DMS114 treated with DMSO at 0.1 percent for 48 hours (cell line): ENCODE measurements at regions not wholly inside any gene's neighbourhood (a gene's known extent, or its start where the extent isn't known, plus 50 kb on each side); places are given as distances from the start of the nearest gene placed in this dataset.

Experiments used
- DNase-seq: peaks from one replicate; lab custom pipeline; 2025; ENCODE audit not compliant: unreplicated experiment; lab: John Stamatoyannopoulos, UW

DNA sequence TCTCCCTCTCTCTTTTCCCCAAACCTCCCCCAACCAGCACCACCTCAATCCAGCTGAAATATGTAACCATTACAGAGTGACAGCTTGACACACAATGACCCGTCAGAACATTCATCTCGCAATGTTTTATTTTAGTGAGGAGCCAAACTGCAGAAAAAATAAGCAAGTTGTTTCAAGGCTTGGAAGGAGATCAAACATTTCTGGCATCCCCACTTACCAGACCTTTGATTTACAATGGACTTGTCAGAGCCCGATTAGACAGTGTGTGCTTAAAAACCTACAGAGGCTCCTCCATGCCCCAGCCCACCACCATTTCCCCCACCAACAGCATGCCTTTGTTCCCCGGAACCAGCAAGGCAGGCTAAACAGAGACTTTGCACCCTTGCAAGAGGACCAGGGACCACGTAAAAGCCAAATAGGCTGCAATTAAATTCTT, 382.8 kb upstream of the ZNF507 start:
- no peak for DNase-seq

DNA sequence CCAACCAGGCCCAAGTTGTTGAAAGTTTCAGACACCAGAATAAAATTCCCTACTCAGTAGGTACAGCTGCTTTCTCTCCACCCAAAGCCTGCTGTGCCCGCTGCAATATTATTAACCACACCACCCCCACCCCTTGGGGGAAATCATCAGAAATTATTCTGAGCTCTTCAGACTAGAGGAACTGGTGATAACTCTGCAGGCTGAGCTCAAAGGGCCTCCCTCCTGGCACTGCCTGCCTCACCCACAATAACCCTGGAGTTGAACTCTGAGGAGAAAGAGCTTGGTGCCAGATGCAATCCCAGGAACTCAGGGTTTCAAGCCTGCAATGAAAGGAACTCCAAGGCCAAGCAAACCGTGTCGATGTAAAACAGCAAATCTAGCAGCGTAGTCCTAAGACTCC, 381.7 kb upstream of the ZNF507 start:
- DNase-seq: no peak

DNA sequence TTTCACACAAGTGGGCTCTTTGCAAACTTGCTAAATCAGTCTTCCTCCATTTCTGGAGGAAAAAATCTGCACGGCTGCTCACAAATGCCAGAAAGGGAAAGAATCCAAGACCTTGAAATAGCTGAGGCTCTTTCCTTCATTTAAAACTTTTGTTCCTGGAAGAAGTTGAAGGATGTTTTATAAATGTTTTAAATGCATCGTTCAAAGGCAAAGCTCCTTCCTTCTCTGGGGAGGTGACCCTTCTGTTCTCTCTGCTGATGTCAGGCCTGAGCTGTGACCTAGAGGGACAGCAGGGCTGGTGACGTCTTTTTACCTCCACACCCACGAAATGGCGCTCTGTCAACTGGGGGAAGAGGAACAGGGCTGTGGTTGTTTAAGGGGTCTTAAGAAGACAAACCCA, 376.4 kb upstream of the ZNF507 start:
- DNase-seq: no peak

DNA sequence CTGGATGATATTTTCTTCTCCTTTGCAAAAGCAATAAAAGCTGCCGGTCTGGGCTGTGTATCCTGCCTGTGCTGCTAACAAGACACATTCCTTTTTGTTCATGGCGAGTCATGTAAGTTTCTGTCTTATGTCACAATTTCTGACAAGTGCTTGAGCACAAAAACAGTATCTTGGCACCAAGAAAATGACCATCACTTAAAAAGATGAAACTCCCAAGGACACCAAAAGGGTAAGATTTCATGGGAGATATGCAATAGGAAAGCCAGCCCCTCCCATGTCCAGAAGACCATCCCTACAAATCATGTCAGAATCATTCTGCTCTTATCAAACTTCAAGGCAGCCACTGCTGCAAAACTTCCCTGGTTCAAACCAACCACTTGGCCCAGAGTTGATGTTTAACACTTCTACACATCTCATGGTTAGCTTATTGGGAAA, 375.4 kb upstream of the ZNF507 start:
- no peak for DNase-seq

DNA sequence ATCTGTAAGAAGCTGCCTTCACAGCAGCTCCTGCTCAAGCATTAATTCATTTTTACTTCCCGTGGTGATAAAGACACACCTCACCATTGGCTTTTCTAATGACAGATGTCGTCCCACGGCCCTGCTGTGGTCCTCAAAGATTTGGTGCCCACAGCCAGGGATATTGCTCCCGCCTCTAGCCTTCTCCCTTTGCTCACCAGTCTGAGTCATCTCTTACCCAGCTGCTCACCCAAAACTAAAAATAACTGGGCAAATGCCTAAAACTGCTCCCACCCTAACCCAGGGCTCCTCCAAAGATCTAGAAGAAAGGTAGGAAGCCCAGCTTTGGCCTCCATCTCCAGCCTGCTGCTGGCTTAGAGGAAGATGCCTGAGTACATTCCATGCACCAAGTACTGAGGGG, 371.1 kb upstream of the ZNF507 start:
- DNase-seq: no peak

DNA sequence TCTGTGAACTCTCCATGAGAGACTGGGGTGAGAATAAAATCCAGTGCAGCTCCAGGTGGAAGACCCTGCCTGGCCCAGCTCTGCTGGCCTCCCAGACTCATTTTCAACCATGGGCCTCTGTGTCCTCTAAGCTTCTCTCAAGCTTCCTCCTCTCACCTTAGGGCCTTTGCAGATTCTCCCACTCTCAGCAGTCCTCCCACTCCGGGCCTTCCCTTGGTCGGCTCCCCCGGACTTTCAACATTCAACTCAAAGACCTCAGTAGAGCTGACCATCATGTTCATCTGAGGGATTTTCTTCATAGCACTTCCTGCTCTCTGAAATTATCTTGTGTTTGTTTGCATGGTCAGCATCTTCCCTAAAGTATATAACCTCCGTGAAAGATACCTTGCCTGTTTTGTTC, 370.5 kb upstream of the ZNF507 start:
- no peak for DNase-seq

DNA sequence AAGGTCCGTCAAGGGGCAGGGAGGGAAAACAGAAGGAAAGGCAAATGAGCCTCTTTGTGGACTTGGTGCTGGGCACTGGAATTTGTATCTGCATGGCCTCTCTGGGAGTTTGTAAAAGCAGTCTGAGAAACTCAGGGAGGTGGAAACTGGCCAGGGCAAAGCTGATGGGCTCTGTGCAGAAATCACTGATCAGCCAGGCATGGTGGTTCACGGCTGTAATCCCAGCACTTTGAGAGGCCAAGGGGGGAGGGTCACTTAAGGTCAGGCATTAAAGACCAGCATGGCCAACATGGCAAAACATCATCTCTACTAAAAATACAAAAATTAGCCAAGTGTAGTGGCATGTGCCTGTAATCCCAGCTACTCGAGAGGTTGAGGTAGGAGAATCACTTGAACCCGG, 369.9 kb upstream of the ZNF507 start:
- no peak for DNase-seq

DNA sequence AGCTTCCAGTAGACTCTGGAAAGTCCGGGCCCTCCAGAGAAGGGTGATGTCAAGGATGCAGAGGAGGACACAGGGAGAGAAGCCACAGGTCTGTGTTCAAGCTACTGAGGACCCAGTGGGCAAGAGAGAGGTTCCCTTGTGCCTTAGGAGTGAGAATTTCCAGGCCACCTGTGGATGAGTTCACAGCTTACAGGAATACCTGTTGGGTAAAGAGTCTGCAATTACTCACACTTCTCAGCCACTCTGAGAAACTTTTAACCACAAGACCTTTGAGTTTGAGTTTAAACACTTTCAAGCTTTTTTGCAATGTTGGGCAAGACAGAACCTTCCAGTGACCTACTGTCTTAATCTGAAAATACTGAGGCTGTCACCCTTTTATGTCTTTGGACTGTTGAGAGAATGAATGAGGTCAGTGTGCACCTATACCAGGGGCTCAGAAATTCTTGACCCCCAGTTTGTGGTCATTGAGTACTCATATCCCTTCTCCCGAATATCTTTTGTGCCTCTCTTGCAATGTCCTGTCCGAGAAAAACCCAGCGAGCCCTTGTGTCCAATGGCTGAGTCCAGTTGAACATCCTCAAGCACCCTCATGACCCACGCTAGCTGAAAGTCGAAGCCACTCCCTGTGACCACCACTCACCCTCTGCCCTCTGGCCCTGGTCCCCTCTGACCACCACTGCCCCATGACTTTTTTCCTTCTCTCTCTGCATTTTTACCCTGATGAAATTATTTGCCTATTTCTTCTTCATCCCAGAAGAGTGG, 368.5 kb upstream of the ZNF507 start:
- DNase-seq: no peak

DNA sequence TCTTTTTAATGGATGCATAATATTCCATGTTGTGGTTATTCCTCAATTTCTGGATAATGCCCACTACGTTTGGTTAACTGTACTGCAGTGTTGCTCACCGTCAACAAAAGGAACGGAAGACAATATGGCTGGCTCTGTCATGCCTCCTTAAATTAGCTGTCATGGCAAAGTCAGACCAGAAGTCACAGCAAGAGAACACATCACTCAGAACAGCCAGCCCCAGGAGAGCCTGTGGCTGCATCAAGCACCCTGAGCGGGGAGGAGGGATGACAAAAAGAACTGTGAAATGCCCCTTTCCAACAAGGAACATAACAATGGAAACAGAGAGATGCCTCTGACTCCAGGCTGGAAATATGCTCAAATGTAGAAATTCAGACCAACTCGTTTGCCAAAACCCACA, 366.0 kb upstream of the ZNF507 start:
- no peak for DNase-seq

DNA sequence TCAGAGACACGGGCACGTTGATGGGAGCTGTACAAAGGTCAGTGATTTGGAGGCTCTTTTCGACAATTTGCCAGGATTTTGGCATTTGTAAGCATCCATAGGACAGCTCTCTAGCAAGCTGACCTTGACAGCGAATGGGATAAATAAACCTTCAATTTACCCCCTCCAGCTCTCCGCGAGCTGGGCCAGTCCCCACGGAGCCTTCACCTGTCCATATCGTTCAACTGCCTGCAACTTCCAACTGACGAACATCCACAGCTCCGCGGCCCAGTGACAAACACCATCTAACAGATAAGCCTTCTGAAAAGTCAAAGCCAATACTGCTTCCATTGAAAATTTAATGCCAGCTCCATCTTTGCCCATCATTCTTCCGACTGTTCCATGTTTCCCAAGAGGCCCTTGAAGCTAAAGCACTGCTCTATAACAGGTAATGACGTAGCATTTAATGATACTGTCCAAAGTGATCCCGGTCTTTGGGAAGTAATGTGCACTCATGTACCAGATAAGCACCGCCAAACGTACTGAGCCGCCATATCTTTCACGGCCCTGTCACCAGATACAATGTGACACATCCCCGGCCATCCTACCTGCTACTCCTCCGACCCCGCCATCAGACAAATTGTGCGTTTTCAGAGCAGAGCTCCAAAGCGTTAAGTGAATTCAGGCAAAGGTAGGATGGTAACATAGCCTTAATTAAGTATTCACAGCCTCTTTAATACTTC, 365.3 kb upstream of the ZNF507 start:
- no peak for DNase-seq

DNA sequence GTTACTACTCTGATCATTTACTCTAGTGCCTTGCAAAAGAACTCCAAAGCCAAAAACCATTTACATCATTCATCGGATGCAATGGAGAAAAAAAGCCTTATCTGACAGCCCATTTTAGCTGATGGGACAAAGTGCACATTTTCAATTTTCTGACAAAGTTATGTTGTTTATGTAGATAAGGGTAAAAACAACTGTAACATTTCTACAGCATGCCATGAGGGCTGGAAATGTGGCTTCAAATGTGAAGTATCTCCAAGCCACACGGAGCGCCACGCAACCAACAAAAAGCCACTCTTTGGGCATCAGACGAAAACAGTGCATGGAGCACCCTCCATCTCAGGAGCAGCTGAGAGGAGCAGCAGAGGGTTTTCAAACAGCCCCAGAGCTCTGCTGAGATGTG, 364.6 kb upstream of the ZNF507 start:
- DNase-seq: no peak

DNA sequence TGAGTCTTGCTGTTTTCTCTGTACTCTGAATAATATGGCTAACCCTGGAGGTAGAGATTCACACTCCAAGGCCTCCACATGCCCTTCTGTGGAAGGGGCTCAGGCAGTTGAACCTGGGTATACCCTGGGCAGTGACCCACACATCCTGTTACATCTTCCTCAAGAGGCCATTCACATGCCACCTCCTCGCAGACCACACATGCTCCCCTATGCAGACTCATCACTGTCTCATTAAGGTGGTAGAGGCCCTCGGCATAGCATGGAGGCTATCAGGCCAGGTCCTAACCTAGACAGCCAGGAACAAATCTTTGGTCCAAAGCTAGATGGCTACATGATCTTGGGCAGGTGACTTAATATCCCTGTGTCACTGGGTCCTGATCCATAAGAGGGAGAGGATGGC, 363.9 kb upstream of the ZNF507 start:
- DNase-seq: no peak

DNA sequence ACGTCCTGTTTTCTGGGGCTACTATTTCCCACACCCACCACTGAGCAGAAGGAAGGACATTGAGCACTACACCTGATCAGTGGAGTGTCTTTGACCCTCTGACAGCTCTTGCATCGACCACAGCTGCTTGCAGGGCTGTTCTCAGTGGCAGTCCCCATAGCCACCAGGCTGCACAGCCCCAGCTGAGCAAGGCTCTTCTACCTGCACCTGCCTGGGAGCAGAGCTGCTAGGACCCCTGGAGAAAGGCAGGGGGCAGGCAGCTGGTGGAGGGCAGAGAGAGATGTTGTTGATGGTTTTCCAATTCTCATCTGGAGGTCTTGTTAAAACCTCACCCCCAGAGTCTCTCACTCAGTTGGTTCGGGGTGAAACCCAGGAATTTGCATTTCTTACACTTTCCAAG, 361.8 kb upstream of the ZNF507 start:
- DNase-seq: no peak

DNA sequence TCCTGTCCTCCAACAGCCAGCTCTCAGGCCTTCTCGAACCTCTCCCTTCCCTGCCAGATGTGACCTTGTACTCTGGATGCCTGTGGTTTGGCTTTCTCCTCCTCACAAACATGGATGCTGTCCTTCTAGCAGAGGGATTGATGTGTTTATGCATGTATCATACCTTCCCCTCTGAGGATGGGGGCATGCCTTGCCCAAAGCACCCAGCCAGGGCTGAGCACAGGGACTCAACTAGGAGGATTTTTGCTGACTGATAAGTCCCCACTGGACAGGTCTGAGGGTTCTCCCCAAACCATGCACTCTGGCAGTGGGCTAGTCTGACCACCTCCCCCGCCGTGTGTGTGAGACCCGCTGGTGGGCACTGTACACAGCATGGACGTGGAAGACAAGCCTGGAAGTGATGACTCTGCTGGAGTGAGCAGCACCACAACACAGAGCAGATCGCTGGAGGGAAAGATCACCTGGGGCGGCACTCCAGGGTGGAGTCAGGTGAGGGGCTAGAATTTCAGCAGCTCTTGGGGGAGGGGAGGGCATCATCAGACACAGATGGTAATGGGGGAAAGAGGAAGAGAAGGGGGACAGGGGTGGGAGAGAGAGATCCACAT, 360.3 kb upstream of the ZNF507 start:
- no peak for DNase-seq

DNA sequence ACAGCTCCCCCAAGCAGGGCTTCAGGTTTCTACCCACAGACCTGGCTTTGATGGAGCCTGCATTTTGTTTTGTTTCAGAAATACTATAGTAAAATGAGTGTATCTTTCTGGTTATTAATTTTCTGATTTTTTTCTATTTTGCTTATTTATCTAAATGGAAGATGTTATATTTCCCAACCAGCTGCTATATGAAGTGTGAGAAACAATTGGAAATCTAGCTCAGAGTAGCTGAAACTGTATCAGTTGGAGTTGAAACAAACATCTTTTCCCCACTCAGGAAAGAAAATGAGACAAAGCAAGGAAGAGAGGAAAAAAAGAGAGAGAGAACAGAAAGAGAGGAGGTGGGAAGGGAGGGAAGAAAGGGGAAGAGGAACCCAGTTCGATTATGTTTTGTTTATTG, 358.5 kb upstream of the ZNF507 start:
- DNase-seq: no peak

DNA sequence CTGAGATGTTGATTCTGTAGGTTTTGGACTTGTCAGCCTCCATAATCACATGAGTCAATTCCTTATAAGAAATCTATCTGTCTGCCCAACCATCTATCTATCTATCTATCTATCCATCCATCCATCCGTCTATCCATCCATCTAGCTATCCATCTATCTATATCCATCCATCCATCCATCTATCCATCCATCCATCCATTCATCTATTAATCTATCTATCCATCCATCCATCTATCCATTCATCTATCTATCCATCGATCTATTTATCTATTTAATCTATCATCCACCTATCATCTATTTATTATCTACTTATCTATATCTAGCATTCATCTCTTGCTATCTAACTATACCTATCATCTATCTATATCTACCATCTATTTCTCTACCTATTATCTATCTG, 357.2 kb upstream of the ZNF507 start:
- DNase-seq: no peak

DNA sequence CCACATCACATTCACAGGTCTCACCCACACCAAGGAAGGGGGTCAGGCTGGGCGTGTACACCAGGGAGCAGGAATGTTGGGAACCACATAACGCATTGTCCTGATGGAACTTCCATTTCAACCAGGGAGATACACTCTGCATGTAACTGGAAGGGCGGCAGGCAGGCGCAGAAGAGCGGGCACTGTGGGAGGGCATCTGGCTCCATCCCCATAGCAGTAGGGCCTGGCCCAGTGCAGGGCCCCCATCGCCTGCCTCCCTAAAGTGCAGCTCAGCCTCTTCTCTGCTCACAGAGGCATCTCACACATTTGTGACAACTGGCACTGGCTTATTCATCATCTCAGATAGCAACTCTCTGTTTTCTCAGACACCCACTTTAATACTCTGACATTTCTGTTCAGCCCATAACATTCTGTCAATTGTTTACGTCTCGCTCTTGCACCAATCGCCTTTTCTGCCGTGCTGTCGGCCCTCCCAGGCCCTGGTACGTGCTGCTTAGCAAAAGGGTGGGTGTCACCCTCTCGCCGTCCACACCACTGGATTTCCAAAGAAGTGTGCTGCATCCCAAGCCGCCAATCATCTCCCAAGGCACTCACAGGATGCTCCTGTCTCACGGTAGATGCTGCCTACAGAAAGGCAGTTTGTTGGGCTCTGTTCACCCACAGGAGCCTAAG, 353.3 kb upstream of the ZNF507 start:
- DNase-seq: no peak

DNA sequence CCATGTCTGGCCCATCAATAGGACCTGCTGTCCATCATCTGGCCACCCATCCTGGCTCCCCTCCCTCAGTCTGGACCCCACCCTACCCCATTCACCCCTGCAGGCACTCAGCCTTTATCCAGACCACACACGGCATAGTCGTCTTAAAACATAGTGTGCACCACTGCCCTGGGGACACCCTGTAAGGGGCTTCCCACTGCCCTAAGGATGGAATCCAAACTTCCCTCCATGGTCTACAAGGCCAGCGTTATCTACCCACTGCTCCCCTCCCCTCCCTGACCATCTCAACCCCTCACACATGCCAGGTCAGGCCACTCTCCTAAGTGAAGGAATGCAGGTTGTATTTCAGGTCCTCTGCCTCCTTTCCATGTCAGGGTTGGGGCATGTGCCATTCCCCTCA, 352.7 kb upstream of the ZNF507 start:
- no peak for DNase-seq

DNA sequence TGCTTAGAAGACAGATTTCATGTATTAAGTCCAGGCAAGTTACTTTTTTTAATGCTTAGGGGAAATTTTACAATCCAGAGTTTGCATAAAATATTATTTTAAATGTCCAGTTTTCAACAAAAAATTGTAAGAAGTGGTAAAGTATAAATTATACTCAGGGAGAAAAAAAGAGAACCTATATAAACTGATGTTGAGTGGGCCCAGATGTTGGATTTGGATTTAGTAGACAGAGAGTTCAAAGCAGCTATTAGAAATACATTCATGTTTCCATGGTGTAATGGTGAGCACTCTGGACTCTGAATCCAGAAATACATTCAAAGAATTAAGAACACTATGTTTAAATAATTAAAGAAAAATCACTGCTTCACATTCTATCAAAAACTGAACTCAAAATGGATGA, 349.9 kb upstream of the ZNF507 start:
- no peak for DNase-seq

DNA sequence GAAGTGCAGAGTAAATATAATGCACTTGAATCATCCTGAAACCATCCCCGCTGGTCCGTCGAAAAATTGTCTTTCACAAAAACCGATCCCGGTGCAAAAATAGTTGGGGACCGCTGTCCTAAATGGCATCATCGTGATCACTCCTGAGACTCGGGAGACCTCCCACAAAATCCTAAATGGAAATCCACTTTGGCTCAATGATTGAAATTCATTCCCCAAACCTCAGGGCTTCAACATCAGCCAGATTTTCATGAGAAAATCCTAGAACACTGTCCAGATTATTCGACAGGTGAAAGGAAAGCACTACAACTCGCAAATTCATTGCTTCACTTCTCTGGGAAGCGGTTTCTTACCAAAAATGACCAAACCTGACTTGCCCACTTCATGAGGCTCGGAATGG, 335.3 kb upstream of the ZNF507 start:
- no peak for DNase-seq

DNA sequence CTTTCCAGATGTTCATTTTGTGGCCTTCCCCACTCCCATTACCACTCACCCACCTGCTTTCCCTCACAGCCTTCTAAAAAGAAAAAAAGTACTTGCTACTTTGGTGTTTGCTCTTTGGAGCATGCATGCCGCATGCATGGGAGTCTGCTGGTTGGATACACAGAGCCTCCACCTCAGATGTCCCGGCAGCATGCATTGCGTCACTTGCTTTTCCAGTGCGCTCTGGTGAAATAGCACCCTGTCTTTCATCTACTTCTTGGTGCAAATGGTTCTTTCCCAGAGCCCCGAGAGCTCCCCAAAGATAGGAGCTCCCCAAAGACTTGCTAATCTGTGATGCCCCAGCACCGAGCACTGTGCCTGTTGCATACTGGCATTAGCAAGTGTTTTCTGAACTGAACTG, 333.2 kb upstream of the ZNF507 start:
- no peak for DNase-seq
